22Rv1 (cell line): ENCODE measurements at regions not wholly inside any gene's neighbourhood (a gene's known extent, or its start where the extent isn't known, plus 50 kb on each side); places are given as distances from the start of the nearest gene placed in this dataset.

Experiments used
- H3K27ac ChIP-seq: fragments of 450-650 bp; 2 replicates; pipeline ENCODE4 v1.5.1; 2017
- ZFX ChIP-seq: fragments of 450-650 bp; IDR thresholded peaks from 2 replicates; pipeline ENCODE4 v1.6.1; 2017; ENCODE audit warnings: antibody characterized with exemption, borderline replicate concordance
- TF ChIP-seq, protein P1 (sequence below): fragments of 450-650 bp; IDR thresholded peaks from 2 replicates; pipeline ENCODE4 v1.5.1; 2017; ENCODE audit warnings: mild to moderate bottlenecking

DNA sequence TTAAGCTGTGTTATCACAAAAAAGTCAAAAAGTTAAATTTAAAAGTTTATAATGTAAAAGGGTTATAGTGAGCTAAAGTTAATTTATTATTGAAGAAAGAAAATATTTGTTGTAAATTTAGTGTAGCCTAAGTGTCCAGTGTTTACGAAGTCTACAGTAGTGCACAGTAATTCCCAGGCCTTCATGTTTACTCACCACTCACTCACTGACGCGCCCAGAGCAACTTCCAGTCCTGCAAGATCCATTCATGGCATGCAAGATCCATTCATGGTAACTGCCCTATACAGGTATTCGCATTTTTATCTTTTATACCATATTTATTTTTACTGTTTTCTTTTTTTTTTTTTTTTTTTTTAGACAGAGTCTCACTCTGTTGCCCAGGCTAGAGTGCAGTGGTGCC, 69.5 kb downstream of the TPRA1 start:
- no peak overlapping the region for H3K27ac ChIP-seq
- TF ChIP-seq, protein P1, sequence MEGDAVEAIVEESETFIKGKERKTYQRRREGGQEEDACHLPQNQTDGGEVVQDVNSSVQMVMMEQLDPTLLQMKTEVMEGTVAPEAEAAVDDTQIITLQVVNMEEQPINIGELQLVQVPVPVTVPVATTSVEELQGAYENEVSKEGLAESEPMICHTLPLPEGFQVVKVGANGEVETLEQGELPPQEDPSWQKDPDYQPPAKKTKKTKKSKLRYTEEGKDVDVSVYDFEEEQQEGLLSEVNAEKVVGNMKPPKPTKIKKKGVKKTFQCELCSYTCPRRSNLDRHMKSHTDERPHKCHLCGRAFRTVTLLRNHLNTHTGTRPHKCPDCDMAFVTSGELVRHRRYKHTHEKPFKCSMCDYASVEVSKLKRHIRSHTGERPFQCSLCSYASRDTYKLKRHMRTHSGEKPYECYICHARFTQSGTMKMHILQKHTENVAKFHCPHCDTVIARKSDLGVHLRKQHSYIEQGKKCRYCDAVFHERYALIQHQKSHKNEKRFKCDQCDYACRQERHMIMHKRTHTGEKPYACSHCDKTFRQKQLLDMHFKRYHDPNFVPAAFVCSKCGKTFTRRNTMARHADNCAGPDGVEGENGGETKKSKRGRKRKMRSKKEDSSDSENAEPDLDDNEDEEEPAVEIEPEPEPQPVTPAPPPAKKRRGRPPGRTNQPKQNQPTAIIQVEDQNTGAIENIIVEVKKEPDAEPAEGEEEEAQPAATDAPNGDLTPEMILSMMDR = no peak
- no peak for TF ChIP-seq ZFX

GRCh38 chr3:127518456-127519081, 72.0 kb downstream of the TPRA1 start:
- no peak for TF ChIP-seq ZFX
- TF ChIP-seq, protein P1 = no peak
- H3K27ac ChIP-seq = no peak overlapping the region

- TF ChIP-seq ZFX = no peak
- TF ChIP-seq, protein P1 = no peak
- H3K27ac ChIP-seq = no peak overlapping the region
Observed at GRCh38 chr3:127512256-127512655, 78.3 kb downstream of the TPRA1 start.

GRCh38 chr3:127501177-127501576, 89.4 kb downstream of the TPRA1 start:
- H3K27ac ChIP-seq = no peak overlapping the region
- TF ChIP-seq, protein P1 = no peak
- TF ChIP-seq ZFX = no peak

DNA sequence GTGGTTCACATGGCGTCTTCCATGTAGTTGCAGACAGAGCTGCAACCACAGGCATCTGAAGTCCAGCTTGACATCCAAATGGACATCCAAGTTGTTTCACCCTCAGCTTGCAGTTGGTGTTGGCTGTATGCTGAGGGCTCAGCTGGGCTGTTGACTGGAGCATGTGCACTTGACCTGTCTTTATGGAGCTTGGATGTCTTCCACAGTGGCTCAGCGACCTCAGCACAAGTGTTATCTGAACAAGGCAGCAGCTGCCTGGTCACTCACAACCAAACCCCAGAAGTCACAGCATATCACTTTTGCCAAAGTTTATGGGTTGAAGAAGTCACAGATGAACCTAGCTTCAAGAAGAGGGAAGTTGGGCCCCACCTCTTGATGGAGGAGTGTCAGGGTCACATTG, 92.9 kb downstream of the TPRA1 start:
- no peak for TF ChIP-seq ZFX
- TF ChIP-seq, protein P1 = no peak

GRCh38 chr3:127497166-127497565, 93.4 kb downstream of the TPRA1 start:
- TF ChIP-seq, protein P1 = no peak
- no peak for TF ChIP-seq ZFX
- H3K27ac ChIP-seq = no peak overlapping the region

More for the DNA sequence above, 92.9 kb downstream of the TPRA1 start:
- no peak overlapping the region for H3K27ac ChIP-seq

GRCh38 chr3:127495821-127496655, 94.5 kb downstream of the TPRA1 start:
- no peak overlapping the region for H3K27ac ChIP-seq

More at GRCh38 chr3:127495821-127496655, 94.5 kb downstream of the TPRA1 start:
- no peak for TF ChIP-seq ZFX
- TF ChIP-seq, protein P1 = no peak
